COLO829 (cell line): ENCODE measurements at regions not wholly inside any gene's neighbourhood (a gene's known extent, or its start where the extent isn't known, plus 50 kb on each side); places are given as distances from the start of the nearest gene placed in this dataset.

Source experiments
- DNase-seq: peaks from one replicate; pipeline ENCODE4 v3.0.0; 2012; ENCODE audit warnings: low spot score

- DNase-seq = no peak
Observed at GRCh38 chr11:115030166-115030565, 351.8 kb downstream of the NXPE2 start.

- no peak for DNase-seq
Observed at GRCh38 chr11:115036406-115037180, 358.3 kb downstream of the NXPE2 start.

- no peak for DNase-seq
Observed at GRCh38 chr11:115042002-115042401, 363.7 kb downstream of the NXPE2 start.

- no peak for DNase-seq
Observed at GRCh38 chr11:115047631-115048030, 369.3 kb downstream of the NXPE2 start.

GRCh38 chr11:115049796-115050195, 371.5 kb downstream of the NXPE2 start:
- DNase-seq = no peak

- no peak for DNase-seq
Observed at GRCh38 chr11:115050756-115051155, 372.4 kb downstream of the NXPE2 start.

- DNase-seq = no peak
Observed at GRCh38 chr11:115051938-115052590, 373.7 kb downstream of the NXPE2 start.

- DNase-seq = no peak
Observed at GRCh38 chr11:115052601-115053000, 374.3 kb downstream of the NXPE2 start.

GRCh38 chr11:115054570-115055538, 376.5 kb downstream of the NXPE2 start:
- DNase-seq = no peak

GRCh38 chr11:115056514-115056913, 378.2 kb downstream of the NXPE2 start:
- DNase-seq = no peak

GRCh38 chr11:115060840-115061239, 382.5 kb downstream of the NXPE2 start:
- no peak for DNase-seq

- no peak for DNase-seq
Observed at GRCh38 chr11:115065314-115065713, 387.0 kb downstream of the NXPE2 start.

- no peak for DNase-seq
Observed at GRCh38 chr11:115065830-115066664, 387.7 kb downstream of the NXPE2 start.

- DNase-seq = no peak
Observed at GRCh38 chr11:115067471-115067870, 389.1 kb downstream of the NXPE2 start.

GRCh38 chr11:115067900-115068530, 389.7 kb downstream of the NXPE2 start:
- no peak for DNase-seq

GRCh38 chr11:115069599-115069998, 391.3 kb downstream of the NXPE2 start:
- DNase-seq = no peak

GRCh38 chr11:115075356-115075755, 397.0 kb downstream of the NXPE2 start:
- DNase-seq = no peak

GRCh38 chr11:115077740-115078139, 399.4 kb downstream of the NXPE2 start:
- DNase-seq = no peak

GRCh38 chr11:115078461-115079438, 400.4 kb downstream of the NXPE2 start:
- DNase-seq = no peak
